ENCODE measurements at regions not wholly inside any gene's neighbourhood (a gene's known extent, or its start where the extent isn't known, plus 50 kb on each side); places are given as distances from the start of the nearest gene placed in this dataset.

- TF ChIP-seq CTCF (conservative IDR thresholded peaks at IDR 0.05; ENCODE audit: low read depth, low read length) (no peak), EZH2 (IDR thresholded peaks at IDR 0.05; ENCODE audit: borderline replicate concordance, low read depth, low read length, poor library complexity, severe bottlenecking) (no peak)
Measured at GRCh38 chr9:90287567-90288274, 354.9 kb downstream of the DIRAS2 start.
